HG03460 (cell line): ENCODE measurements at regions not wholly inside any gene's neighbourhood (a gene's known extent, or its start where the extent isn't known, plus 50 kb on each side); places are given as distances from the start of the nearest gene placed in this dataset.

Experiments used
- ATAC-seq: cut with Tn5 transposase; IDR thresholded peaks from one replicate; pipeline ENCODE4 v1.9.1; 2021; ENCODE audit not compliant: unreplicated experiment

- ATAC-seq = no peak
Measured at GRCh38 chr6:109315341-109316110, 66.7 kb downstream of the CD164 start.

GRCh38 chr6:109314313-109314712 lies 68.0 kb downstream of the CD164 start:
- ATAC-seq = no peak

GRCh38 chr6:109313139-109313538 lies 69.1 kb downstream of the CD164 start:
- no peak for ATAC-seq

GRCh38 chr6:109311471-109311870 lies 70.8 kb downstream of the CD164 start:
- no peak for ATAC-seq

- no peak for ATAC-seq
Measured at GRCh38 chr6:109309917-109310316, 72.3 kb downstream of the CD164 start.

- no peak for ATAC-seq
Measured at GRCh38 chr6:109308018-109308492, 74.2 kb downstream of the CD164 start.

GRCh38 chr6:109306733-109307132 lies 75.5 kb downstream of the CD164 start:
- ATAC-seq = no peak

- no peak for ATAC-seq
Measured at GRCh38 chr6:109305028-109305427, 77.2 kb downstream of the CD164 start.

- ATAC-seq = peak; percentile 65
Measured at GRCh38 chr6:109304284-109305015, 77.8 kb downstream of the CD164 start.

- ATAC-seq = no peak
Measured at GRCh38 chr6:109303640-109304283, 78.5 kb downstream of the CD164 start.

GRCh38 chr6:109303164-109303563 lies 79.1 kb downstream of the CD164 start:
- no peak for ATAC-seq

GRCh38 chr6:109302176-109302575 lies 80.1 kb downstream of the CD164 start:
- no peak for ATAC-seq

GRCh38 chr6:109301418-109301817 lies 80.8 kb downstream of the CD164 start:
- ATAC-seq = no peak

GRCh38 chr6:109300874-109301273 lies 81.4 kb downstream of the CD164 start:
- no peak for ATAC-seq

GRCh38 chr6:109299776-109300564 lies 82.3 kb downstream of the CD164 start:
- ATAC-seq = no peak

- no peak for ATAC-seq
Measured at GRCh38 chr6:109299265-109299607, 83.0 kb downstream of the CD164 start.

GRCh38 chr6:109298605-109299264 lies 83.5 kb downstream of the CD164 start:
- ATAC-seq = no peak

GRCh38 chr6:109297406-109298110 lies 84.7 kb downstream of the CD164 start:
- no peak for ATAC-seq

GRCh38 chr6:109296971-109297372 lies 85.3 kb downstream of the CD164 start:
- no peak for ATAC-seq

GRCh38 chr6:109296452-109296851 lies 85.8 kb downstream of the CD164 start:
- no peak for ATAC-seq
